Smooth muscle cell (in vitro differentiated cells): ENCODE measurements at regions not wholly inside any gene's neighbourhood (a gene's known extent, or its start where the extent isn't known, plus 50 kb on each side); places are given as distances from the start of the nearest gene placed in this dataset.

Experiments
- DNase-seq: peaks from one replicate; lab custom pipeline; 2025; ENCODE audit not compliant: unreplicated experiment; lab: John Stamatoyannopoulos, UW
- H2AFZ ChIP-seq: fragments of 200-600 bp; sonication (generic); 2 replicates; pipeline ENCODE4 v1.6.0; 2016; ENCODE audit warnings: antibody characterized with exemption, low read depth, mild to moderate bottlenecking
- H3F3A ChIP-seq: fragments of 200-600 bp; sonication (generic); 2 replicates; pipeline ENCODE4 v1.6.0; 2017; ENCODE audit warnings: antibody characterized with exemption, low read depth
- H3K27ac ChIP-seq: fragments of 200-600 bp; sonication (generic); 2 replicates; pipeline ENCODE4 v1.5.1; 2016; ENCODE audit warnings: low read depth, mild to moderate bottlenecking
- H3K27me3 ChIP-seq: fragments of 200-600 bp; sonication (generic); 2 replicates; pipeline ENCODE4 v1.6.1; 2016; ENCODE audit warnings: low read depth, mild to moderate bottlenecking
- H3K36me3 ChIP-seq: fragments of 200-600 bp; sonication (generic); 2 replicates; pipeline ENCODE4 v1.5.1; 2016; ENCODE audit warnings: low read depth
- H3K4me1 ChIP-seq: fragments of 200-600 bp; sonication (generic); 2 replicates; pipeline ENCODE4 v1.5.1; 2016; ENCODE audit warnings: low read depth
- H3K4me2 ChIP-seq: fragments of 200-600 bp; sonication (generic); 2 replicates; pipeline ENCODE4 v1.6.0; 2016; ENCODE audit warnings: mild to moderate bottlenecking
- H3K4me3 ChIP-seq: fragments of 200-600 bp; sonication (generic); 2 replicates; pipeline ENCODE4 v1.5.1; 2016; ENCODE audit warnings: mild to moderate bottlenecking
- H3K79me2 ChIP-seq: fragments of 200-600 bp; sonication (generic); 2 replicates; pipeline ENCODE4 v1.6.0; 2016; ENCODE audit warnings: low read depth, mild to moderate bottlenecking
- H3K9ac ChIP-seq: fragments of 200-600 bp; sonication (generic); 2 replicates; pipeline ENCODE4 v1.6.0; 2016; ENCODE audit warnings: low read depth
- H3K9me3 ChIP-seq: fragments of 200-600 bp; sonication (generic); replicated peaks from 2 replicates; pipeline ENCODE4 v1.5.1; 2016; ENCODE audit warnings: low read depth
- H4K20me1 ChIP-seq: fragments of 200-600 bp; sonication (generic); 2 replicates; pipeline ENCODE4 v1.6.0; 2016; ENCODE audit warnings: low read depth
- CTCF ChIP-seq: fragments of 200-600 bp; sonication (generic); IDR thresholded peaks from 2 replicates; pipeline ENCODE4 v1.5.1; 2017; ENCODE audit warnings: borderline replicate concordance, mild to moderate bottlenecking, antibody characterized with exemption; ENCODE audit not compliant: insufficient read depth, poor library complexity, severe bottlenecking
- WGBS: methylation state at CpG from one replicate; pipeline ENCODE4 v1.1.7; 2016; ENCODE audit warnings: low lambda C conversion rate; 5-methylcytosine and 5-hydroxymethylcytosine counted together

- H3K4me2 ChIP-seq: no peak overlapping the region
- H3K36me3 ChIP-seq: no peaks in the 10 kb centered on the region
- no peak overlapping the region for H2AFZ ChIP-seq
- no peak for DNase-seq
- no peaks in the 10 kb centered on the region for H3K79me2 ChIP-seq
- no peaks in the 10 kb centered on the region for H4K20me1 ChIP-seq
- H3K9ac ChIP-seq: no peak overlapping the region
- H3K4me1 ChIP-seq: no peaks in the 10 kb centered on the region
- TF ChIP-seq CTCF: no peak
- peaks cover 4% of the 10 kb centered on the region for H3F3A ChIP-seq
- H3K9me3 ChIP-seq: peaks cover 4% of the 10 kb centered on the region
- no peak overlapping the region for H3K4me3 ChIP-seq
- no peak overlapping the region for H3K27ac ChIP-seq
- H3K27me3 ChIP-seq: no peaks in the 10 kb centered on the region
These were observed 272.9 kb upstream of the KLF3 start for GRCh38 chr4:38390969-38391545.

- 100% methylated on average over 1 of the region's 1 CpG for WGBS
- Histone ChIP-seq H3K27ac (no peak overlapping the region), H2AFZ (no peak overlapping the region), H4K20me1 (no peaks in the 10 kb centered on the region), H3K9ac (no peak overlapping the region), H3K27me3 (no peaks in the 10 kb centered on the region), H3K4me1 (no peaks in the 10 kb centered on the region), H3K9me3 (peaks cover 4% of the 10 kb centered on the region), H3K4me3 (no peak overlapping the region), H3K4me2 (no peak overlapping the region), H3F3A (no peaks in the 10 kb centered on the region), H3K79me2 (no peaks in the 10 kb centered on the region), H3K36me3 (no peaks in the 10 kb centered on the region)
- no peak for DNase-seq
- TF ChIP-seq CTCF: no peak
These were observed 271.7 kb upstream of the KLF3 start for GRCh38 chr4:38392223-38392855.

- H3K4me2 ChIP-seq: no peak overlapping the region
- H3K9ac ChIP-seq: no peak overlapping the region
- H3K9me3 ChIP-seq: no peaks in the 10 kb centered on the region
- WGBS: 86% methylated on average over 3 of the region's 3 CpGs
- no peaks in the 10 kb centered on the region for H3K79me2 ChIP-seq
- H3K27me3 ChIP-seq: no peaks in the 10 kb centered on the region
- H3K27ac ChIP-seq: no peak overlapping the region
- no peak for TF ChIP-seq CTCF
- no peak for DNase-seq
- H2AFZ ChIP-seq: no peak overlapping the region
- no peaks in the 10 kb centered on the region for H4K20me1 ChIP-seq
- no peaks in the 10 kb centered on the region for H3F3A ChIP-seq
- no peak overlapping the region for H3K4me3 ChIP-seq
- no peaks in the 10 kb centered on the region for H3K4me1 ChIP-seq
- no peaks in the 10 kb centered on the region for H3K36me3 ChIP-seq
These were observed 267.9 kb upstream of the KLF3 start for GRCh38 chr4:38396091-38396490.
